Stomach (tissue), 8 donors: ENCODE measurements at regions not wholly inside any gene's neighbourhood (a gene's known extent, or its start where the extent isn't known, plus 50 kb on each side); places are given as distances from the start of the nearest gene placed in this dataset.

Experiments
- DNase-seq, 2 donors: peaks; one replicate each; pipeline versions ENCODE4 v3.0.0 to v3.0.0-alpha.2; 2013 to 2019
- H3K27ac ChIP-seq, 5 donors: fragments of 200-600 bp in 4 of 5; sonication (generic) in 4 of 5; one replicate each; pipeline ENCODE4 v1.5.1; 2013 to 2019; ENCODE audit warnings: mild to moderate bottlenecking in 1 of 5, moderate library complexity in 1 of 5
- H3K27me3 ChIP-seq, 3 donors: fragments of 200-600 bp; sonication (generic); one replicate each; pipeline ENCODE4 v1.5.1; 2017 to 2019; ENCODE audit warnings: mixed run types in 1 of 3
- H3K36me3 ChIP-seq, 4 donors: fragments of 200-600 bp; sonication (generic); 1 replicate in 3 of 4; 2 replicates in 1 of 4; pipeline ENCODE4 v1.5.1; 2016 to 2019
- H3K4me1 ChIP-seq, 4 donors: fragments of 200-600 bp; sonication (generic); one replicate each; pipeline ENCODE4 v1.5.1; 2016 to 2019
- H3K4me3 ChIP-seq, 4 donors: fragments of 200-600 bp; sonication (generic) in 3 of 4; one replicate each; pipeline ENCODE4 v1.5.1; 2016 to 2019; ENCODE audit warnings: mild to moderate bottlenecking in 1 of 4
- H3K9me3 ChIP-seq, 4 donors: fragments of 200-600 bp; sonication (generic); one replicate each; pipeline ENCODE4 v1.5.1; 2016 to 2019
- EP300 ChIP-seq: sonication (generic); formaldehyde crosslinking; IDR thresholded peaks from one replicate; pipeline ENCODE4 v1.6.1; 2017; ENCODE audit warnings: antibody characterized with exemption
- POLR2A ChIP-seq, 4 donors: fragments of 450-650 bp; IDR thresholded peaks; one replicate each; pipeline ENCODE4 v1.6.1; 2016; ENCODE audit warnings: antibody characterized with exemption in 4 of 4, control low read depth in 2 of 4, mild to moderate bottlenecking in 1 of 4, moderate library complexity in 1 of 4
- POLR2AphosphoS5 ChIP-seq, 3 donors: sonication (generic); formaldehyde crosslinking; IDR thresholded peaks; one replicate each; pipeline ENCODE4 v1.6.1; 2016; ENCODE audit warnings: antibody characterized with exemption in 3 of 3
- WGBS, 5 donors: extraction: QIAGEN DNeasy Blood & Tissue Kit in 3 of 5; methylation state at CpG; one replicate each; pipeline versions ENCODE4 v1.1.5 to v1.1.7; 2013 to 2018; 5-methylcytosine and 5-hydroxymethylcytosine counted together
- intact Hi-C: fragments of 100-400 bp; cut with DNase I; formaldehyde crosslinking; loops from one replicate; pipeline ENCODE4 v1.15.1; 2023; ENCODE audit warnings: low total_unique reads
- TF ChIP-seq, protein P1 (sequence below), 7 experiments: fragments of 450-650 bp in 4 of 7; fragments of 200-600 bp in 3 of 7; sonication (generic) in 3 of 7; IDR thresholded peaks; one replicate each; pipeline ENCODE4 v1.5.1; 2016 to 2019; ENCODE audit warnings: antibody characterized with exemption in 7 of 7, control low read depth in 2 of 7, mild to moderate bottlenecking in 1 of 7
- donor health status: healthy with polysubstance abuse.
- donor health status: Bipolar disorder and iron deficiency.
- donor health status: healthy.

- intact Hi-C loops, result no loop called here
- Histone ChIP-seq H3K9me3 (no peaks in the 10 kb centered on the region), H3K27me3 (no peaks in the 10 kb centered on the region), H3K4me3 (no peak overlapping the region), H3K36me3 (no peaks in the 10 kb centered on the region), H3K27ac (no peak overlapping the region), H3K4me1 (peaks cover 0 to 6% (median 2%) of the 10 kb centered on the region in 4 donors)
- no peak for DNase-seq
- TF ChIP-seq POLR2A (IDR thresholded peaks at IDR 0.05) (no peak), POLR2AphosphoS5 (IDR thresholded peaks at IDR 0.05) (no peak), EP300 (no peak)
- TF ChIP-seq, protein P1, sequence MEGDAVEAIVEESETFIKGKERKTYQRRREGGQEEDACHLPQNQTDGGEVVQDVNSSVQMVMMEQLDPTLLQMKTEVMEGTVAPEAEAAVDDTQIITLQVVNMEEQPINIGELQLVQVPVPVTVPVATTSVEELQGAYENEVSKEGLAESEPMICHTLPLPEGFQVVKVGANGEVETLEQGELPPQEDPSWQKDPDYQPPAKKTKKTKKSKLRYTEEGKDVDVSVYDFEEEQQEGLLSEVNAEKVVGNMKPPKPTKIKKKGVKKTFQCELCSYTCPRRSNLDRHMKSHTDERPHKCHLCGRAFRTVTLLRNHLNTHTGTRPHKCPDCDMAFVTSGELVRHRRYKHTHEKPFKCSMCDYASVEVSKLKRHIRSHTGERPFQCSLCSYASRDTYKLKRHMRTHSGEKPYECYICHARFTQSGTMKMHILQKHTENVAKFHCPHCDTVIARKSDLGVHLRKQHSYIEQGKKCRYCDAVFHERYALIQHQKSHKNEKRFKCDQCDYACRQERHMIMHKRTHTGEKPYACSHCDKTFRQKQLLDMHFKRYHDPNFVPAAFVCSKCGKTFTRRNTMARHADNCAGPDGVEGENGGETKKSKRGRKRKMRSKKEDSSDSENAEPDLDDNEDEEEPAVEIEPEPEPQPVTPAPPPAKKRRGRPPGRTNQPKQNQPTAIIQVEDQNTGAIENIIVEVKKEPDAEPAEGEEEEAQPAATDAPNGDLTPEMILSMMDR (IDR thresholded peaks at IDR 0.05), result no peak
Measured at GRCh38 chr12:79525357-79525756, 165.4 kb downstream of the PAWR start.

- H3K36me3 ChIP-seq, result no peaks in the 10 kb centered on the region
- H3K27ac ChIP-seq, result no peak overlapping the region
- peaks cover 0 to 6% (median 2%) of the 10 kb centered on the region in 4 donors for H3K4me1 ChIP-seq
- no peaks in the 10 kb centered on the region for H3K27me3 ChIP-seq
- no peaks in the 10 kb centered on the region for H3K9me3 ChIP-seq
- 51 to 61% (median 57%) methylated on average over 6 of the region's 6 CpGs for WGBS, 5 donors
- no peak overlapping the region for H3K4me3 ChIP-seq
- TF ChIP-seq, protein P1 (IDR thresholded peaks at IDR 0.05), result no peak
- TF ChIP-seq POLR2A (IDR thresholded peaks at IDR 0.05), result no peak
- no peak for TF ChIP-seq EP300
- TF ChIP-seq POLR2AphosphoS5 (IDR thresholded peaks at IDR 0.05), result no peak
- peak in 1 of 2 donors; percentile 32 for DNase-seq
- intact Hi-C loops, result no loop called here
Measured at GRCh38 chr12:79524507-79525148, 166.1 kb downstream of the PAWR start.

GRCh38 chr12:79522989-79523386 is 167.8 kb downstream of the PAWR start:
- TF ChIP-seq EP300 (no peak), POLR2A (IDR thresholded peaks at IDR 0.05) (no peak), POLR2AphosphoS5 (IDR thresholded peaks at IDR 0.05) (no peak)
- TF ChIP-seq, protein P1 (IDR thresholded peaks at IDR 0.05), result no peak
- no peaks in the 10 kb centered on the region for H3K27me3 ChIP-seq
- H3K9me3 ChIP-seq, result no peaks in the 10 kb centered on the region
- no peaks in the 10 kb centered on the region for H3K36me3 ChIP-seq
- no peak overlapping the region for H3K27ac ChIP-seq
- no peak overlapping the region for H3K4me3 ChIP-seq
- no peak for DNase-seq
- intact Hi-C loops, result no loop called here
- H3K4me1 ChIP-seq, result peaks cover 0 to 6% (median 2%) of the 10 kb centered on the region in 4 donors
- WGBS, 5 donors, result 77 to 85% (median 83%) methylated on average over 2 of the region's 2 CpGs

- DNase-seq, result no peak
- Histone ChIP-seq H3K4me1 (peaks cover 0 to 6% (median 2%) of the 10 kb centered on the region in 4 donors), H3K27ac (no peak overlapping the region), H3K27me3 (no peaks in the 10 kb centered on the region), H3K4me3 (no peak overlapping the region), H3K36me3 (no peaks in the 10 kb centered on the region), H3K9me3 (no peaks in the 10 kb centered on the region)
- TF ChIP-seq POLR2A (IDR thresholded peaks at IDR 0.05) (no peak), EP300 (no peak), POLR2AphosphoS5 (IDR thresholded peaks at IDR 0.05) (no peak)
- TF ChIP-seq, protein P1 (IDR thresholded peaks at IDR 0.05), result no peak
- 61 to 83% (median 78%) methylated on average over 11 of the region's 11 CpGs for WGBS, 5 donors
- intact Hi-C loops, result no loop called here
Measured at GRCh38 chr12:79522257-79522988, 168.3 kb downstream of the PAWR start.
